Right lobe of liver (tissue), 4 donors: ENCODE measurements at regions not wholly inside any gene's neighbourhood (a gene's known extent, or its start where the extent isn't known, plus 50 kb on each side); places are given as distances from the start of the nearest gene placed in this dataset.

Experiments used
- CTCF ChIP-seq, 4 donors: fragments of 200-600 bp in 3 of 4; fragments of 450-650 bp in 1 of 4; IDR thresholded peaks; one replicate each; pipeline versions ENCODE4 v1.5.1 to v1.8.0; 2016 to 2022; ENCODE audit warnings: antibody characterized with exemption in 4 of 4, mild to moderate bottlenecking in 2 of 4
- POLR2A ChIP-seq: fragments of 450-650 bp; IDR thresholded peaks from one replicate; pipeline ENCODE4 v1.6.1; 2017; ENCODE audit warnings: antibody characterized with exemption, mild to moderate bottlenecking
- donor health status: DM: no; HTN: no; CAD: no.
- donor health status: DM: no; HTN: no; CAD: no.
- donor health status: DM: no; HTN: yes; CAD: no.

- no peak for TF ChIP-seq CTCF (IDR thresholded peaks at IDR 0.05)
- no peak for TF ChIP-seq POLR2A
These were observed 108.4 kb downstream of the COPS8 start for GRCh38 chr2:237194081-237194480.
